Left cardiac atrium (tissue), 4 donors: ENCODE measurements at regions not wholly inside any gene's neighbourhood (a gene's known extent, or its start where the extent isn't known, plus 50 kb on each side); places are given as distances from the start of the nearest gene placed in this dataset.

Experiments
- ATAC-seq, 2 donors: fragments of 200-7000 bp; cut with Tn5 transposase; one replicate each; pipeline ENCODE4 v1.9.1; 2020; ENCODE audit warnings: mild to moderate bottlenecking in 2 of 2, moderate library complexity in 2 of 2
- DNase-seq: peaks from one replicate; pipeline ENCODE4 v3.0.0-alpha.2; 2020
- intact Hi-C, 2 donors: fragments of 100-400 bp; cut with DNase I; formaldehyde crosslinking; loops; one replicate each; pipeline versions ENCODE4 v1.14.1 to v1.15.1; 2022 to 2023
- donor health status: DM: no; HTN: yes; CAD: no.
- donor health status: DM: no; HTN: yes; CAD: no; lungs with severe emphysema.
- donor health status: DM: yes; HTN: yes; CAD: no.
- donor health status: Dilated cardiomyopathy.

GRCh38 chr11:88448131-88448670, 110.7 kb upstream of the CTSC start:
- no peak for ATAC-seq
- no peak for DNase-seq
- intact Hi-C loops, result no loop called here

- ATAC-seq, result no peak
- intact Hi-C loops, result no loop called here
- no peak for DNase-seq
These were observed 109.7 kb upstream of the CTSC start for GRCh38 chr11:88447281-88447680.

- intact Hi-C loops, result no loop called here
- DNase-seq, result no peak
- no peak for ATAC-seq
These were observed 101.8 kb upstream of the CTSC start for GRCh38 chr11:88439356-88439755.

GRCh38 chr11:88438721-88439120, 101.2 kb upstream of the CTSC start:
- no peak for ATAC-seq
- intact Hi-C loops, result no loop called here

GRCh38 chr11:88435415-88435814, 97.9 kb upstream of the CTSC start:
- intact Hi-C loops, result no loop called here
- no peak for DNase-seq
- no peak for ATAC-seq

More at GRCh38 chr11:88438721-88439120, 101.2 kb upstream of the CTSC start:
- DNase-seq, result no peak

- DNase-seq (no peak), ATAC-seq (no peak)
- intact Hi-C loops, result no loop called here
These were observed 96.9 kb upstream of the CTSC start for GRCh38 chr11:88434333-88434976.

GRCh38 chr11:88433536-88434230, 96.1 kb upstream of the CTSC start:
- intact Hi-C loops, result no loop called here
- no peak for DNase-seq

GRCh38 chr11:88431675-88432341, 94.3 kb upstream of the CTSC start:
- ATAC-seq (no peak), DNase-seq (no peak)
- intact Hi-C loops, result no loop called here

More at GRCh38 chr11:88433536-88434230, 96.1 kb upstream of the CTSC start:
- no peak for ATAC-seq

- intact Hi-C loops, result no loop called here
- ATAC-seq, result no peak
- no peak for DNase-seq
These were observed 91.4 kb upstream of the CTSC start for GRCh38 chr11:88428959-88429358.

- no peak for ATAC-seq
- intact Hi-C loops, result no loop called here
- DNase-seq, result no peak
These were observed 90.2 kb upstream of the CTSC start for GRCh38 chr11:88427719-88428118.

- intact Hi-C loops, result no loop called here
- ATAC-seq (no peak), DNase-seq (no peak)
These were observed 87.3 kb upstream of the CTSC start for GRCh38 chr11:88424881-88425280.

- DNase-seq (no peak), ATAC-seq (peak; percentile 60 to 82)
- intact Hi-C loops, result no loop called here
These were observed 84.0 kb upstream of the CTSC start for GRCh38 chr11:88421530-88421929.

- ATAC-seq (peak; percentile 85 to 88), DNase-seq (peak; percentile 49)
- intact Hi-C loops, result no loop called here
These were observed 82.7 kb upstream of the CTSC start for GRCh38 chr11:88420165-88420791.

- intact Hi-C loops, result no loop called here
- no peak for DNase-seq
- ATAC-seq, result no peak
These were observed 81.0 kb upstream of the CTSC start for GRCh38 chr11:88418508-88418907.

- DNase-seq, result no peak
- intact Hi-C loops, result no loop called here
- ATAC-seq, result no peak
These were observed 78.0 kb upstream of the CTSC start for GRCh38 chr11:88415495-88415894.

GRCh38 chr11:88414981-88415413, 77.5 kb upstream of the CTSC start:
- ATAC-seq, result peak in 1 of 2 donors; percentile 27
- intact Hi-C loops, result no loop called here
- no peak for DNase-seq

GRCh38 chr11:88414385-88414861, 76.9 kb upstream of the CTSC start:
- ATAC-seq, result peak; percentile 85 to 87
- intact Hi-C loops, result no loop called here
- DNase-seq, result no peak

GRCh38 chr11:88411265-88411664, 73.7 kb upstream of the CTSC start:
- DNase-seq, result no peak
- intact Hi-C loops, result no loop called here
- ATAC-seq, result no peak

- DNase-seq, result no peak
- intact Hi-C loops, result no loop called here
- ATAC-seq, result no peak
These were observed 73.1 kb upstream of the CTSC start for GRCh38 chr11:88410656-88411055.

- intact Hi-C loops, result no loop called here
- ATAC-seq, result no peak
These were observed 72.5 kb upstream of the CTSC start for GRCh38 chr11:88410056-88410455.

More at GRCh38 chr11:88410056-88410455, 72.5 kb upstream of the CTSC start:
- no peak for DNase-seq
